ENCODE measurements at regions not wholly inside any gene's neighbourhood (a gene's known extent, or its start where the extent isn't known, plus 50 kb on each side); places are given as distances from the start of the nearest gene placed in this dataset.

DNA sequence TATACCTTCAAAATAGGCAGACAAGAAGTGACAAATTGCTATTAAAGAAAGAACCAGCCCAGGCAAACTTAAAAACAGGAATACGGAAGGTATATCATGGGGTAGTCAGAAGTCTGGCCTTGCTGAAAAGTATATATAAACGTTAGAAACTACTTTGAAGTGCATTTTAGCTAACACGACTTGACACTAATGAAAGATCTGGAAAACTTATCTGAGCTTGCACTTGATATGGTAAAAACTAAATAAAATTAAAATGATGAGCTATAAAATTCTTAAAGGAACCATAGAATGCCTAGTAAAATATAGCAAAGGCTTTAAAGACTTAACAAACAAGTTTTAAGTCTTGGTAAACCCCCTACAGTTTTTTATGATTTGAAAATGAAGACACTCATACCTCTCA lies 795.3 kb upstream of the PCDH20 start:
- no peak for TF ChIP-seq GATA2 (IDR thresholded peaks at IDR 0.05; ENCODE audit: low read depth, low read length)
- TF ChIP-seq GATA3 (IDR thresholded peaks at IDR 0.05; ENCODE audit: low read depth, low read length): peak; percentile 52
